ENCODE measurements at regions not wholly inside any gene's neighbourhood (a gene's known extent, or its start where the extent isn't known, plus 50 kb on each side); places are given as distances from the start of the nearest gene placed in this dataset.

GRCh38 chr6:81969814-81970213 lies 217.3 kb upstream of the TENT5A start:
- no peak for TF ChIP-seq CTCF (IDR thresholded peaks at IDR 0.05; ENCODE audit: borderline replicate concordance, extremely low read depth, low read length, poor library complexity, severe bottlenecking)
- TF ChIP-seq EZH2 (IDR thresholded peaks at IDR 0.05; ENCODE audit: borderline replicate concordance, low read depth, low read length, severe bottlenecking) = no peak

All from DND-41 (cell line).